Activated CD4-positive, alpha-beta T cell treated with anti-CD3 and anti-CD28 coated beads, Interleukin-2, amount 10 ng/mL, durations not matched to agents 24 days and 14 days (primary cell): ENCODE measurements at regions not wholly inside any gene's neighbourhood (a gene's known extent, or its start where the extent isn't known, plus 50 kb on each side); places are given as distances from the start of the nearest gene placed in this dataset.

Source experiments
- DNase-seq: peaks from one replicate; pipeline ENCODE4 v3.0.0; 2022
- H3K27ac Mint-ChIP-seq: one replicate; pipeline ENCODE4 v1.8.0; 2022; ENCODE audit warnings: mild to moderate bottlenecking, mixed read lengths
- H3K27me3 Mint-ChIP-seq: one replicate; pipeline ENCODE4 v1.8.0; 2022; ENCODE audit warnings: mixed read lengths
- H3K36me3 Mint-ChIP-seq: one replicate; pipeline ENCODE4 v1.8.0; 2022; ENCODE audit warnings: low read depth, mild to moderate bottlenecking, mixed read lengths
- H3K4me1 Mint-ChIP-seq: one replicate; pipeline ENCODE4 v1.8.0; 2021; ENCODE audit warnings: mixed read lengths
- H3K4me3 Mint-ChIP-seq: one replicate; pipeline ENCODE4 v1.8.0; 2022; ENCODE audit warnings: mild to moderate bottlenecking, moderate library complexity, mixed read lengths
- H3K9me3 Mint-ChIP-seq: one replicate; pipeline ENCODE4 v1.8.0; 2021; ENCODE audit warnings: mixed read lengths
- intact Hi-C: fragments of 100-400 bp; cut with micrococcal nuclease; formaldehyde crosslinking; loops from one replicate; pipeline ENCODE4 v1.15.1; 2023

DNA sequence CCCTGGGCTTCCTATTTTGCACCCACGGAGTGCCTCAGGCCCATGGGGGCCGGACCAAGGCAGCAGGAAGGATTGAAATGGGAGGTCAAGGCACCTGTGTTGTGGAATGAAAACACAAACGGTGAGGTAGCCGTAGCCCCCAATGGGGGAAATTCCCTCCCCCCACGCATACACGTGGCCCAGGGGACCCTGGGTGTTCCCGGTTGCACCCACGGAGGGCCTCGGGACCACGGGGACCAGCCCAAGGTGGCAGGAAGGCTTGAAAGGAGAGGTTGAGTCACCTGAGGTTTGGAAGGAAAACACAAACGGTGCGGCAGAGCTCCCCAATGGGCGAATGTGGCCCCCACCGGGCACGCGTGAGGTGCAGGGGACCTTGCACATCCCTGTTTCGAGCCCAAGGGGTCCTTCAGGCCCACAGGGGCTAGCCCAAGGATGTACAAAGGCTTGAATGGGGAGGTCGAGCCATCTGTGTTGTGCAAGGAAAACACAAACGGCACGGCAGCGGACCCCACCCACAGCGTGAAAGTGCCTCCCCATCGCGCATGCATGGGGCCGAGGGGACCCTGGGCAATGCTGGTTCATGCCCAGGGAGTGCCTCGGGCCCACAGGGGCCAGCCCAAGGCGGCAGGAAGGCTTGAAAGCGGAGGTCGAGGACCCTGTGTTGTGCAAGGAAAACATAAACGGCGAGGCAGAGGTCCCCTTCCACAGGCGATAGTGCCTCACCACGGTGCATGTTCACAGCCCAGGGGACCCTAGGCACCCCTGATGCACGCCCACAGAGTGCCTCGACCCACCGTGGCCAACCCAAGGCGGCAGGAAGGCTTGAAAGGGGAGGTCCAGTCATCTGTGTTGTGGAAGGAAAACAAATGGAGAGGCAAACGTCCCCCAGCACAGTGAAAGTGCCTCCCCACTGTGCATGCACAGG is 376.7 kb downstream of the ALG10 start:
- no peak overlapping the region for H3K4me3 Mint-ChIP-seq
- H3K4me1 Mint-ChIP-seq, result no peaks in the 10 kb centered on the region
- H3K27ac Mint-ChIP-seq, result no peak overlapping the region
- peaks cover 6% of the 10 kb centered on the region for H3K9me3 Mint-ChIP-seq
- DNase-seq, result peak; percentile 25
- intact Hi-C loops, result no loop called here
- H3K27me3 Mint-ChIP-seq, result no peaks in the 10 kb centered on the region
- no peaks in the 10 kb centered on the region for H3K36me3 Mint-ChIP-seq

- no peaks in the 10 kb centered on the region for H3K36me3 Mint-ChIP-seq
- intact Hi-C loops, result no loop called here
Observed at GRCh38 chr12:34399631-34400410, 377.5 kb downstream of the ALG10 start.

DNA sequence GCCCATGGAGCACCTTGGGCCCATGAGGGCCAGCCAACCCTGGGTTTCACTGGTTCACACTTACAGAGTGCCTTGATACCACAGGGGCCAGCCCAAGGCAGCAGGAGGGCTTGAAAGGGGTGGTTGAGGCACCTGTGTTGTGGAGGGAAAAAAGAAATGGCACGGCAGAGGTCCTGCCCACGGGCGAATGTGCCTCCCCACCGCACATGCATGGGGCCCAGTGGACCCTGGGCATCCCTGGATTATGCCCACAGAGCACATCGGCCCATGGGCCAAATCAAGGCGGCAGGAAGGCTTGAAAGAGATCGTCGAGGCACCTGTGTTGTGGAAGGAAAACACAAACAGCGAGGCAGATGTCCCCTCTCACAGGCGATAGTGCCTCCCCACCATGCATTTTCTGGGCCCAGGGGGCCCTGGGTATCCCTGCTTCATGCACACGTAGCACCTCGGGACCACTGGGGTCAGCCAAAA is 378.1 kb downstream of the ALG10 start:
- peaks cover 6% of the 10 kb centered on the region for H3K9me3 Mint-ChIP-seq
- intact Hi-C loops, result no loop called here
- H3K36me3 Mint-ChIP-seq, result no peaks in the 10 kb centered on the region
- no peak overlapping the region for H3K4me3 Mint-ChIP-seq
- DNase-seq, result peak; percentile 31
- no peaks in the 10 kb centered on the region for H3K27me3 Mint-ChIP-seq
- no peaks in the 10 kb centered on the region for H3K4me1 Mint-ChIP-seq
- H3K27ac Mint-ChIP-seq, result no peak overlapping the region

More at GRCh38 chr12:34399631-34400410, 377.5 kb downstream of the ALG10 start:
- Mint-ChIP-seq H3K4me1 (no peaks in the 10 kb centered on the region), H3K9me3 (peaks cover 6% of the 10 kb centered on the region), H3K4me3 (no peak overlapping the region), H3K27ac (no peak overlapping the region), H3K27me3 (no peaks in the 10 kb centered on the region)
- peak; percentile 39 for DNase-seq

GRCh38 chr12:34400986-34401658 is 378.8 kb downstream of the ALG10 start:
- H3K27ac Mint-ChIP-seq, result no peak overlapping the region
- H3K4me1 Mint-ChIP-seq, result no peaks in the 10 kb centered on the region
- H3K9me3 Mint-ChIP-seq, result peaks cover 6% of the 10 kb centered on the region
- DNase-seq, result peak; percentile 38
- no peak overlapping the region for H3K4me3 Mint-ChIP-seq
- no peaks in the 10 kb centered on the region for H3K36me3 Mint-ChIP-seq
- no peaks in the 10 kb centered on the region for H3K27me3 Mint-ChIP-seq
- intact Hi-C loops, result no loop called here

DNA sequence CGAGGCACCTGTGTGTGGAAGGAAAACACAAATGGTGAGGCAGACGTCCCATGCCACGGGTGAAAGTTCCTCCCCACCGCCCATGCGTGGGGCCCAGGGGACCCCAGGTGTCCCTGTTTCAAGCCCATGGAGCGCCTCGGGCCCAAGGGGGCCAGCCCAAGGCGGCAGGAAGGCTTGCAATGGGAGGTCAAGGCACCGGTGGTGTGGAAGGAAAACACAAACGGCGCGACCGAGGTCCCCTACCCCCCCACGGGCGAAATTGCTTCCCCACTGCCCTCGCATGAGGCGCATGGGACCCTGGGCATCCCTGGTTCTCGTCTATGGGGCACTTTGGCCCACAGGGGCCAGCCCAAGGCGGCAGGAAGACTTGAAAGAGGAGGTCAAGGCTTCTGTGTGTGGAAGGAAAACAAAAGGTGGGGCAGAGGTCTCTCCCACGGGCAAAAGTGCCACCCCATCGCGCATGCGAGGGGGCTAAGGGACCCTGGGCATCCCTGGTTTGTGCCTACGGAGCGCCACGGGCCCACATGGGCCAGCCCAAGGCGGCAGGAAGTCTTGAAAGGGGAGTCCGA is 379.4 kb downstream of the ALG10 start:
- Mint-ChIP-seq H3K36me3 (no peaks in the 10 kb centered on the region), H3K27me3 (no peaks in the 10 kb centered on the region), H3K27ac (no peak overlapping the region), H3K4me1 (no peaks in the 10 kb centered on the region), H3K9me3 (peaks cover 6% of the 10 kb centered on the region), H3K4me3 (no peak overlapping the region)
- peak; percentile 18 for DNase-seq
- intact Hi-C loops, result no loop called here

DNA sequence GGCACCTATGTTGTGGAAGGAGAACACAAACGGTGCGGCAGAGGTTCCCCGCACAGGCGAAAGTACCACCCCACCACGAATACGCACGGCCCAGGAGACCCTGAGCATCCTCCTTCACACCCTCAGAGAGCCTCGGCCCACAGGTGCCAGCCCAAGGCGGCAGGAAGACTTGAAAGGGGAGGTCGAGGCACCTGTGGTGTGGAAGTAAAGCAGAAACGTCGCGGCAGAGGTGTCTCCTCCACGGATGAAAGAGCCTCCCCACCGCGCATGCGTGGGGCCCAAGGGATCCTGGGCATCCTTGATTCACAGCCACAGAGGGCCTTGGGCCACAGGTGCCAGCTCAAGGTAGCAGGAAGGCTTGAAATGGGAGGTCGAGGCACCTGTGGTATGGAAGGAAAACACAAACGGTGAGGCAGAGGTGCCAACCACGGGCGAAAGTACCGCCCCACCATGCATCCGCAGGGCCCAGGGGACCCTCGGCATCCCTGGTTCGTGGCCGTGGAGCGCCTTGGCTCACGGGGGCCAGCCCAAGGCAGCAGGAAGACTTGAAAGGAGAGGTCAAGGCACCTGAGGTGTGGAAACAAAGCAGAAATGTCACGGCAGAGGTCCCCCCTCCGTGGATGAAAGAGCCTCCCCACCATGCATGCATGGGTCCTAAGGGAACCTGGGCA is 380.1 kb downstream of the ALG10 start:
- H3K27ac Mint-ChIP-seq, result no peak overlapping the region
- peaks cover 6% of the 10 kb centered on the region for H3K9me3 Mint-ChIP-seq
- H3K4me1 Mint-ChIP-seq, result no peaks in the 10 kb centered on the region
- peak; percentile 29 for DNase-seq
- H3K27me3 Mint-ChIP-seq, result no peaks in the 10 kb centered on the region
- no peaks in the 10 kb centered on the region for H3K36me3 Mint-ChIP-seq
- no peak overlapping the region for H3K4me3 Mint-ChIP-seq
- intact Hi-C loops, result no loop called here

DNA sequence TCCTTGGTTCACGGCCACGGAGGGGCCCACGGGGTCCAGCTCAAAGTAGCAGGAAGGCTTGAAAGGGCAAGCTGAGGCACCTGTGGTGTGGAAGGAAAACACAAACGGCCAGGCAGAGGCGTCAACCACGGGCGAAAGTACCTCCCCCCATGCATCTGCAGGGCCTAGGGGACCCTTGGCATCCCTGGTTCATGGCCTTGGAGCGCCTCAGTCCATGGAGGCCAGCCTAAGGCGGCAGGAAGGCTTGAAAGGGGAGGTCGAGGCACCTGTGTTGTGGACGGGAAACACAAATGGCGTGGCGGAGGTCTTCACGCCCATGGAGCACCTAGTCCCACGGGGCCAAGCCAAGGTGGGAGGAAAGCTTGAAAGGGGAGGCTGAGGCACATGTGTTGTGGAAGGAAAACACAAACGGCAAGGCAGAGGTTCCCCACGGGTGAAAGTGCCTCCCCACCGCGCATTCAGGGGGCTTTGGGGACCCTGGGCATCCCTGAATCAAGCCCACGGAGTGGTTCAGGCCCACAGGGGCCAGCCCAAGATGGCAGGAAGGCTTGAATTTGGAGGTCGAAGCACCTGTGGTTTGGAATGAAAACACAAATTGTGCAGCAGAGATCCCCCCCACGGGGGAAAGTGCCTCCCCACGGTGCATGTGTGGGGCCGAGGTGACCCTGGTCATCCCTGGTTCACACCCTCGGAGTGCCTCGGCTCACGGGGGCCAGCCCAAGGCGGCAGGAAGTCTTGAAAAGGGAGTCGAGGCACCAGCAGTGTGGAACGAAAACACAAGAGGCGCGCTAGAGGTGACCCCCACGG is 380.8 kb downstream of the ALG10 start:
- intact Hi-C loops, result no loop called here
- Mint-ChIP-seq H3K9me3 (peaks cover 6% of the 10 kb centered on the region), H3K4me1 (no peaks in the 10 kb centered on the region), H3K36me3 (no peaks in the 10 kb centered on the region), H3K27ac (no peak overlapping the region), H3K4me3 (no peak overlapping the region), H3K27me3 (no peaks in the 10 kb centered on the region)
- peak; percentile 34 for DNase-seq

GRCh38 chr12:34403706-34404376 is 381.5 kb downstream of the ALG10 start:
- no peak overlapping the region for H3K4me3 Mint-ChIP-seq
- peaks cover 6% of the 10 kb centered on the region for H3K9me3 Mint-ChIP-seq
- no peak for DNase-seq
- H3K4me1 Mint-ChIP-seq, result no peaks in the 10 kb centered on the region
- no peak overlapping the region for H3K27ac Mint-ChIP-seq
- H3K36me3 Mint-ChIP-seq, result no peaks in the 10 kb centered on the region
- H3K27me3 Mint-ChIP-seq, result no peaks in the 10 kb centered on the region
- intact Hi-C loops, result no loop called here

DNA sequence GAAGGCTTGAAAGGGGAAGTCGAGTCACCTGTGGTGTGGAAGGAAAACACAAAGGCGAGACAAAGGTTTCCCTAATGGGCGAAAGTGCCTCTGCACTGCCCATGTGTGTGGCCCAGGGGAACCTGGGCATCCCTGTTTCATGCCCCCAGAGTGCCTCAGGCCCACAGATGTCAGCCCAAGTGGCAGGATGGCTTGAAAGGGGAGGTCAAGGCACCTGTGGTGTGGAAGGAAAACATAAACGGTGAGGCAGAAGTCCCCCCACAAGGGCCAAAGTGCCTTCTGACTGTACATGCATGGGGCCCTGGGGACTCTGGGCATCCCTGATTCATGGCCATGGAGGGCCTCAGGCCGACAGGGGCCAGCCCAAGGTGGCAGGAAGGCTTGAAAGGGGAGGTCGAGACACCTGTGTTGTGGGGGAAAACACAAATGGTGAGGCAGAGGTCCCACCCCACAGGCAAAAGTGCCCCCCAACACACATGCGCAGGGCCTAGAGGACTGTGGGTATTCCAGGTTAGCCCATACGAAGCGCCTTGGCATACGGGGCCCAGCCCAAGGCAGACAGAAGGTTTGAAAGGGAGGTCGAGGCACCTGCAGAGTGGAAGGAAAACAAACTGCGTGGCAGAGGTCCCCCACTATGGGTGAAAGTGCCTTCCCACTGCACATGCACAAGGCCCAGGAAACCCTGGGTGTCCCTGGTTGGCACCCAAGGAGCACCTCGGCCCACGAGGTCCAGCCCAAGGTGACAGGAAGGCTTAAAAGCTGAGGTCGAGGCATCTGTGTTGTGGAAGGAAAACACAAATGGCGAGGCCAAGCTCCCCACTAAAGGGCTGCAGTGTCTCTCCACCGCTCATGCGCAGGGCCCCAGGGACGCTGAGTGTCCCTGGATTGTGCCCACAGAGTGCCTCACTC is 382.3 kb downstream of the ALG10 start:
- peak; percentile 45 for DNase-seq
- no peak overlapping the region for H3K27ac Mint-ChIP-seq
- H3K4me3 Mint-ChIP-seq, result no peak overlapping the region
- intact Hi-C loops, result no loop called here
- H3K36me3 Mint-ChIP-seq, result no peaks in the 10 kb centered on the region
- no peaks in the 10 kb centered on the region for H3K4me1 Mint-ChIP-seq
- no peaks in the 10 kb centered on the region for H3K27me3 Mint-ChIP-seq
- H3K9me3 Mint-ChIP-seq, result peaks cover 6% of the 10 kb centered on the region

DNA sequence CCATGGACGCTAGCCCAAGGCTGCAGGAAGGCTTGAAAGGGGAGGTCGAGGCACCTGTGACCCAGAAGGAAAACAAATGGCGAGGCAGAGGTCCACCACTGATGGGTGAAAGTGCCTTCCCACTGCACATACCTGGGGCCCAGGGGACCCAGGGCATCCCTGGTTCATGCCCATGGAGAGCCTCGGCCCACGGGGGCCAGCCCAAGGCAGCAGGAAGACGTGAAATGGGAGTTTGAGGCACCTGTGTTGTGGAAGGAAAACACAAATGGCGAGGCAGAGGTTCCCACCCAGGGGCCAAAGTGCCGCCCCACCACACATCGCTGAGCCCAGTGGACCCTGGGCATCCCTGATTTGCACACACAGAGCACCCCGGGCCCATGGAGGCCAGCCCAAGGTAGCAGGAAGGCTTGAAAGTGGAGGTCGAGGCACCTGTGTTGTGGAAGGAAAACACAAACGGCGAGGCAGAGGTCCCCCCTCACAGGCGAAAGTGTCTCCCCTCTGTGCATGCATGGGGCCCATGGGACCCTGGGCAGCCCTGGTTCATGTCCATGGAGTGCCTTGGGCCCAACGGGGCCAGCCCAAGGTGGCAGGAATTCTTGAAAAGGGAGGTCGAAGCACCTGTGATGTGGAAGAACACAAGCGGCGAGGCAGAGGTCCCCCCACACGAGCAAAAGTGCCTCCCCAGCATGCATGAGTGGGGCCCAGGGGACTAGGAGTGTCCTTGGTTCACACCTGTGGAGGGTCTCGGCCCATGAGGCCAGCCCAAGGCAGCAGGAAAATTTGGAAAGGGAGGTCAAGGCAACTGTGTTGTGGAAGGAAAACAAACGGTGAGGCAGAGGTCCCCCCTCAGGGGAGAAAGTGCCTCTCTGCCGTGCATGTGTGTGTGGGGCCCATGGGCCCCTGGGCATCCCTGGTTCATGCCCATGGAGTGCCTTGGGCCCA is 383.3 kb downstream of the ALG10 start:
- H3K27me3 Mint-ChIP-seq, result no peaks in the 10 kb centered on the region
- intact Hi-C loops, result no loop called here
- peaks cover 9% of the 10 kb centered on the region for H3K9me3 Mint-ChIP-seq
- H3K27ac Mint-ChIP-seq, result no peak overlapping the region
- DNase-seq, result peak; percentile 18
- H3K36me3 Mint-ChIP-seq, result no peaks in the 10 kb centered on the region
- H3K4me3 Mint-ChIP-seq, result no peak overlapping the region
- no peaks in the 10 kb centered on the region for H3K4me1 Mint-ChIP-seq
